ENCODE measurements at regions not wholly inside any gene's neighbourhood (a gene's known extent, or its start where the extent isn't known, plus 50 kb on each side); places are given as distances from the start of the nearest gene placed in this dataset.
A peak's percentile ranks its signal among the peaks of the same experiment; 100 is the strongest.

DNA sequence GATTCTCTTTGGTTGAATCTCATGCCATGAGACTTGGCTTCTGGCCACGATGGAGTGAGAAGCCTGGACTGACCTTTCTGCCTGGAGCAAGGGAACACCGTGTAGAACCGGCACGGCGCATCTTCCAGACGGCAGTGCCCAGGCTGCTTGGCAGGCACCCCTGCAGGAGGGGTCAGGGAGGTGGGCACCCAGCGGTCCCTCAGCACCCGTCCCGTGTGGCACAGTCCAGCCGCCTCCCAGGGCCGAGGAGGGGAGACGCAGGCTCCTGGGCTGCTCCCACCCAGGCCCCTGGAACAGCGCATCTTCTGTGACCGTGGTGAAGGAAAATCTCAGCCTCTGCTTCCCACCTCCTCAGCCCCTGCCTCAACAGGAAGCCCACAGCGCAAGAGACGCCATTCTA lies 95.7 kb downstream of the CMPK2 start:
- FAIRE-seq (no peak), DNase-seq (ENCODE audit: low read depth) (no peak)
- no peaks in the 10 kb centered on the region for H3K27me3 ChIP-seq (ENCODE audit: insufficient read depth, low read length)
- Mint-ChIP-seq H3K27me3 (ENCODE audit: low read depth, unreplicated experiment) (peaks cover 15% of the 10 kb centered on the region), H3K4me3 (ENCODE audit: unreplicated experiment) (no peak overlapping the region), H3K36me3 (ENCODE audit: low read depth, unreplicated experiment) (no peaks in the 10 kb centered on the region), H3K27ac (ENCODE audit: unreplicated experiment) (no peak overlapping the region), H3K4me1 (ENCODE audit: low read depth, unreplicated experiment) (no peaks in the 10 kb centered on the region), H3K9me3 (ENCODE audit: unreplicated experiment) (no peaks in the 10 kb centered on the region)
- H3K4me2 ChIP-seq (ENCODE audit: low read length), result no peak overlapping the region
- H3K9ac ChIP-seq (ENCODE audit: low read length), result no peak overlapping the region
- H3K79me2 ChIP-seq (ENCODE audit: insufficient read depth, low read length), result no peaks in the 10 kb centered on the region
- no peak overlapping the region for H3K27ac ChIP-seq (ENCODE audit: low read depth, low read length)
- H3K9me3 ChIP-seq (ENCODE audit: insufficient read depth, low read depth, low read length), result peaks cover 4% of the 10 kb centered on the region
- H3K36me3 ChIP-seq (ENCODE audit: insufficient read depth, low read length), result no peaks in the 10 kb centered on the region
- H4K20me1 ChIP-seq (ENCODE audit: insufficient read depth, low read length), result no peaks in the 10 kb centered on the region
- H3K4me1 ChIP-seq (ENCODE audit: insufficient read depth, low read length), result peaks cover 3% of the 10 kb centered on the region
- H3K4me3 ChIP-seq (ENCODE audit: insufficient read depth, low read depth, low read length), result no peak overlapping the region
- no peak overlapping the region for H2AFZ ChIP-seq (ENCODE audit: low read depth, low read length)
- TF ChIP-seq, protein P1, sequence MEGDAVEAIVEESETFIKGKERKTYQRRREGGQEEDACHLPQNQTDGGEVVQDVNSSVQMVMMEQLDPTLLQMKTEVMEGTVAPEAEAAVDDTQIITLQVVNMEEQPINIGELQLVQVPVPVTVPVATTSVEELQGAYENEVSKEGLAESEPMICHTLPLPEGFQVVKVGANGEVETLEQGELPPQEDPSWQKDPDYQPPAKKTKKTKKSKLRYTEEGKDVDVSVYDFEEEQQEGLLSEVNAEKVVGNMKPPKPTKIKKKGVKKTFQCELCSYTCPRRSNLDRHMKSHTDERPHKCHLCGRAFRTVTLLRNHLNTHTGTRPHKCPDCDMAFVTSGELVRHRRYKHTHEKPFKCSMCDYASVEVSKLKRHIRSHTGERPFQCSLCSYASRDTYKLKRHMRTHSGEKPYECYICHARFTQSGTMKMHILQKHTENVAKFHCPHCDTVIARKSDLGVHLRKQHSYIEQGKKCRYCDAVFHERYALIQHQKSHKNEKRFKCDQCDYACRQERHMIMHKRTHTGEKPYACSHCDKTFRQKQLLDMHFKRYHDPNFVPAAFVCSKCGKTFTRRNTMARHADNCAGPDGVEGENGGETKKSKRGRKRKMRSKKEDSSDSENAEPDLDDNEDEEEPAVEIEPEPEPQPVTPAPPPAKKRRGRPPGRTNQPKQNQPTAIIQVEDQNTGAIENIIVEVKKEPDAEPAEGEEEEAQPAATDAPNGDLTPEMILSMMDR (IDR thresholded peaks at IDR 0.05; ENCODE audit: insufficient read depth, low read depth, low read length), result no peak
- no peak for TF ChIP-seq EZH2 (IDR thresholded peaks at IDR 0.05; ENCODE audit: insufficient read depth, low read length)

- Histone ChIP-seq H3K9ac (ENCODE audit: low read length) (no peak overlapping the region), H3K4me1 (ENCODE audit: insufficient read depth, low read length) (peaks cover 3% of the 10 kb centered on the region), H3K9me3 (ENCODE audit: insufficient read depth, low read depth, low read length) (peaks cover 4% of the 10 kb centered on the region), H4K20me1 (ENCODE audit: insufficient read depth, low read length) (no peaks in the 10 kb centered on the region), H3K36me3 (ENCODE audit: insufficient read depth, low read length) (no peaks in the 10 kb centered on the region), H3K27ac (ENCODE audit: low read depth, low read length) (no peak overlapping the region), H3K4me2 (ENCODE audit: low read length) (peak overlapping the region; percentile 92), H3K4me3 (ENCODE audit: insufficient read depth, low read depth, low read length) (peak overlapping the region; percentile 48), H2AFZ (ENCODE audit: low read depth, low read length) (peak overlapping the region; percentile 85), H3K79me2 (ENCODE audit: insufficient read depth, low read length) (no peaks in the 10 kb centered on the region), H3K27me3 (ENCODE audit: insufficient read depth, low read length) (no peaks in the 10 kb centered on the region)
- Mint-ChIP-seq H3K27me3 (ENCODE audit: low read depth, unreplicated experiment) (peaks cover 17% of the 10 kb centered on the region), H3K4me3 (ENCODE audit: unreplicated experiment) (no peak overlapping the region), H3K9me3 (ENCODE audit: unreplicated experiment) (no peaks in the 10 kb centered on the region), H3K4me1 (ENCODE audit: low read depth, unreplicated experiment) (no peaks in the 10 kb centered on the region), H3K36me3 (ENCODE audit: low read depth, unreplicated experiment) (peaks cover 2% of the 10 kb centered on the region), H3K27ac (ENCODE audit: unreplicated experiment) (peak overlapping the region; percentile 81)
- TF ChIP-seq, protein P1 (IDR thresholded peaks at IDR 0.05; ENCODE audit: insufficient read depth, low read depth, low read length), result no peak
- TF ChIP-seq EZH2 (IDR thresholded peaks at IDR 0.05; ENCODE audit: insufficient read depth, low read length), result no peak
- DNase-seq (ENCODE audit: low read depth), result peak; percentile 63
- FAIRE-seq, result no peak
Measured at GRCh38 chr2:6771634-6772611, 93.8 kb downstream of the CMPK2 start.
